HL-60 (cell line): ENCODE measurements at regions not wholly inside any gene's neighbourhood (a gene's known extent, or its start where the extent isn't known, plus 50 kb on each side); places are given as distances from the start of the nearest gene placed in this dataset.
A peak's percentile ranks its signal among the peaks of the same experiment; 100 is the strongest.

Source experiments
- DNase-seq, 2 experiments: peaks; one replicate each; pipeline ENCODE4 v3.0.0-alpha.2; 2010 to 2020; ENCODE audit warnings: low read depth in 1 of 2, low spot score in 1 of 2
- H3K27ac ChIP-seq: fragments of 250-450 bp; sonication (Bioruptor Pico); replicated peaks from 2 replicates; pipeline ENCODE4 v1.5.1; 2020; ENCODE audit warnings: mild to moderate bottlenecking, moderate library complexity
- H3K27me3 ChIP-seq: fragments of 250-450 bp; sonication (Bioruptor Pico); 2 replicates; pipeline ENCODE4 v1.5.1; 2021; ENCODE audit warnings: mild to moderate bottlenecking, moderate library complexity; ENCODE audit not compliant: insufficient read depth, poor library complexity, severe bottlenecking
- H3K4me3 ChIP-seq: replicated peaks from 2 replicates; pipeline ENCODE4 v1.5.1; 2011; ENCODE audit warnings: mild to moderate bottlenecking, control low read depth, low read length; ENCODE audit not compliant: insufficient read depth
- CTCF ChIP-seq: IDR thresholded peaks from one replicate; pipeline ENCODE4 v1.5.1; 2011; ENCODE audit warnings: low read length, control low read depth, inconsistent platforms; ENCODE audit not compliant: insufficient read depth
- GABPA ChIP-seq: IDR thresholded peaks from 2 replicates; pipeline ENCODE4 v1.6.1; 2012; ENCODE audit warnings: low read depth
- POLR2AphosphoS5 ChIP-seq: IDR thresholded peaks from 2 replicates; pipeline ENCODE4 v1.6.1; 2012; ENCODE audit warnings: low read depth
- REST ChIP-seq: IDR thresholded peaks from 2 replicates; pipeline ENCODE4 v1.6.1; 2012; ENCODE audit warnings: low read depth; ENCODE audit not compliant: insufficient replicate concordance
- SPI1 ChIP-seq: IDR thresholded peaks from 2 replicates; pipeline ENCODE4 v1.6.1; 2012; ENCODE audit warnings: low read depth, mild to moderate bottlenecking, borderline replicate concordance

GRCh38 chr11:104338186-104338585 is 174.2 kb upstream of the PDGFD start:
- DNase-seq = no peak
- Histone ChIP-seq H3K27me3 (no peaks in the 10 kb centered on the region), H3K27ac (no peak overlapping the region), H3K4me3 (no peak overlapping the region)
- TF ChIP-seq GABPA (no peak), CTCF (no peak), POLR2AphosphoS5 (no peak), SPI1 (no peak), REST (no peak)

GRCh38 chr11:104337273-104337672 is 173.3 kb upstream of the PDGFD start:
- Histone ChIP-seq H3K4me3 (no peak overlapping the region), H3K27me3 (no peaks in the 10 kb centered on the region), H3K27ac (no peak overlapping the region)
- TF ChIP-seq POLR2AphosphoS5 (no peak), GABPA (no peak), SPI1 (no peak), REST (no peak), CTCF (no peak)
- no peak for DNase-seq

GRCh38 chr11:104333977-104334376 is 170.0 kb upstream of the PDGFD start:
- TF ChIP-seq GABPA = no peak
- no peak for TF ChIP-seq SPI1
- no peak for TF ChIP-seq CTCF
- TF ChIP-seq POLR2AphosphoS5 = no peak
- TF ChIP-seq REST = no peak
- Histone ChIP-seq H3K27ac (no peak overlapping the region), H3K4me3 (no peak overlapping the region), H3K27me3 (no peaks in the 10 kb centered on the region)
- peak in 1 of 2 experiments; percentile 10 for DNase-seq
